ENCODE measurements at regions not wholly inside any gene's neighbourhood (a gene's known extent, or its start where the extent isn't known, plus 50 kb on each side); places are given as distances from the start of the nearest gene placed in this dataset.

- Histone ChIP-seq H3K9me2 (ENCODE audit: insufficient read depth) (no peaks in the 10 kb centered on the region), H3K79me2 (ENCODE audit: insufficient read depth) (no peaks in the 10 kb centered on the region), H3K36me3 (ENCODE audit: low read depth) (no peaks in the 10 kb centered on the region), H3K27ac (no peak overlapping the region), H4K20me1 (ENCODE audit: insufficient read depth) (no peaks in the 10 kb centered on the region), H3F3A (ENCODE audit: insufficient read depth) (no peaks in the 10 kb centered on the region), H3K4me3 (no peak overlapping the region), H3K4me1 (ENCODE audit: insufficient read depth) (no peaks in the 10 kb centered on the region), H3K27me3 (replicated peaks; ENCODE audit: insufficient read depth) (no peaks in the 10 kb centered on the region), H2AFZ (no peak overlapping the region), H3K9ac (no peak overlapping the region), H3K4me2 (ENCODE audit: unreplicated experiment) (no peak overlapping the region), H3K9me3 (ENCODE audit: low read depth) (no peaks in the 10 kb centered on the region)
- DNase-seq = no peak
- no peak for TF ChIP-seq EZH2phosphoT487 (IDR thresholded peaks at IDR 0.05; ENCODE audit: insufficient read depth, low read depth)
- no peak for TF ChIP-seq EZH2 (IDR thresholded peaks at IDR 0.05; ENCODE audit: insufficient read depth, poor library complexity, severe bottlenecking)
- WGBS, 2 experiments (ENCODE audit: low coverage in 1 of 2, low lambda C conversion rate in 2 of 2, missing lambda C conversion rate in 2 of 2) = 12 to 13% methylated on average over 1 of the region's 1 CpG
- in situ Hi-C loops (cut with MboI) = no loop called here
Observed at GRCh38 chr4:30919458-30919857, 199.3 kb downstream of the PCDH7 start.

- no peaks in the 10 kb centered on the region for H3K36me3 ChIP-seq (ENCODE audit: low read depth)
- no peaks in the 10 kb centered on the region for H3K4me1 ChIP-seq (ENCODE audit: insufficient read depth)
- no peak overlapping the region for H3K4me3 ChIP-seq
- no peaks in the 10 kb centered on the region for H3K9me2 ChIP-seq (ENCODE audit: insufficient read depth)
- H3K27ac ChIP-seq = no peak overlapping the region
- H3F3A ChIP-seq (ENCODE audit: insufficient read depth) = no peaks in the 10 kb centered on the region
- H3K27me3 ChIP-seq (replicated peaks; ENCODE audit: insufficient read depth) = no peaks in the 10 kb centered on the region
- H3K9ac ChIP-seq = no peak overlapping the region
- no peak overlapping the region for H2AFZ ChIP-seq
- in situ Hi-C loops (cut with MboI) = no loop called here
- H3K79me2 ChIP-seq (ENCODE audit: insufficient read depth) = no peaks in the 10 kb centered on the region
- H3K9me3 ChIP-seq (ENCODE audit: low read depth) = no peaks in the 10 kb centered on the region
- TF ChIP-seq EZH2phosphoT487 (IDR thresholded peaks at IDR 0.05; ENCODE audit: insufficient read depth, low read depth) (no peak), EZH2 (IDR thresholded peaks at IDR 0.05; ENCODE audit: insufficient read depth, poor library complexity, severe bottlenecking) (no peak)
- no peak for DNase-seq
- H4K20me1 ChIP-seq (ENCODE audit: insufficient read depth) = no peaks in the 10 kb centered on the region
- WGBS, 2 experiments (ENCODE audit: low coverage in 1 of 2, low lambda C conversion rate in 2 of 2, missing lambda C conversion rate in 2 of 2) = 41 to 44% methylated on average over 11 of the region's 11 CpGs
- H3K4me2 ChIP-seq (ENCODE audit: unreplicated experiment) = no peak overlapping the region
Observed at GRCh38 chr4:30920043-30920442, 199.9 kb downstream of the PCDH7 start.

- H4K20me1 ChIP-seq (ENCODE audit: insufficient read depth) = no peaks in the 10 kb centered on the region
- in situ Hi-C loops (cut with MboI) = no loop called here
- no peaks in the 10 kb centered on the region for H3F3A ChIP-seq (ENCODE audit: insufficient read depth)
- no peak overlapping the region for H2AFZ ChIP-seq
- no peak overlapping the region for H3K9ac ChIP-seq
- TF ChIP-seq EZH2phosphoT487 (IDR thresholded peaks at IDR 0.05; ENCODE audit: insufficient read depth, low read depth) (no peak), EZH2 (IDR thresholded peaks at IDR 0.05; ENCODE audit: insufficient read depth, poor library complexity, severe bottlenecking) (no peak)
- no peaks in the 10 kb centered on the region for H3K36me3 ChIP-seq (ENCODE audit: low read depth)
- H3K9me2 ChIP-seq (ENCODE audit: insufficient read depth) = no peaks in the 10 kb centered on the region
- H3K4me1 ChIP-seq (ENCODE audit: insufficient read depth) = no peaks in the 10 kb centered on the region
- no peak overlapping the region for H3K4me2 ChIP-seq (ENCODE audit: unreplicated experiment)
- WGBS, 2 experiments (ENCODE audit: low coverage in 1 of 2, low lambda C conversion rate in 2 of 2, missing lambda C conversion rate in 2 of 2) = 30 to 33% methylated on average over 4 of the region's 4 CpGs
- no peak for DNase-seq
- H3K79me2 ChIP-seq (ENCODE audit: insufficient read depth) = no peaks in the 10 kb centered on the region
- H3K9me3 ChIP-seq (ENCODE audit: low read depth) = no peaks in the 10 kb centered on the region
- H3K4me3 ChIP-seq = no peak overlapping the region
- no peak overlapping the region for H3K27ac ChIP-seq
- no peaks in the 10 kb centered on the region for H3K27me3 ChIP-seq (replicated peaks; ENCODE audit: insufficient read depth)
Observed at GRCh38 chr4:30922625-30923024, 202.5 kb downstream of the PCDH7 start.

GRCh38 chr4:30924495-30924894 lies 204.3 kb downstream of the PCDH7 start:
- H3K9ac ChIP-seq = no peak overlapping the region
- in situ Hi-C loops (cut with MboI) = no loop called here
- no peak overlapping the region for H3K4me2 ChIP-seq (ENCODE audit: unreplicated experiment)
- H3K27ac ChIP-seq = no peak overlapping the region
- no peaks in the 10 kb centered on the region for H3F3A ChIP-seq (ENCODE audit: insufficient read depth)
- H3K9me2 ChIP-seq (ENCODE audit: insufficient read depth) = no peaks in the 10 kb centered on the region
- no peak for TF ChIP-seq EZH2 (IDR thresholded peaks at IDR 0.05; ENCODE audit: insufficient read depth, poor library complexity, severe bottlenecking)
- no peak for TF ChIP-seq EZH2phosphoT487 (IDR thresholded peaks at IDR 0.05; ENCODE audit: insufficient read depth, low read depth)
- H3K79me2 ChIP-seq (ENCODE audit: insufficient read depth) = no peaks in the 10 kb centered on the region
- H3K4me1 ChIP-seq (ENCODE audit: insufficient read depth) = no peaks in the 10 kb centered on the region
- H3K36me3 ChIP-seq (ENCODE audit: low read depth) = no peaks in the 10 kb centered on the region
- no peak overlapping the region for H3K4me3 ChIP-seq
- DNase-seq = no peak
- no peaks in the 10 kb centered on the region for H4K20me1 ChIP-seq (ENCODE audit: insufficient read depth)
- H3K9me3 ChIP-seq (ENCODE audit: low read depth) = no peaks in the 10 kb centered on the region
- H2AFZ ChIP-seq = no peak overlapping the region
- H3K27me3 ChIP-seq (replicated peaks; ENCODE audit: insufficient read depth) = no peaks in the 10 kb centered on the region

GRCh38 chr4:30929649-30930048 lies 209.5 kb downstream of the PCDH7 start:
- 61 to 66% methylated on average over 2 of the region's 2 CpGs for WGBS, 2 experiments (ENCODE audit: low coverage in 1 of 2, low lambda C conversion rate in 2 of 2, missing lambda C conversion rate in 2 of 2)
- H3K27ac ChIP-seq = no peak overlapping the region
- H3K4me1 ChIP-seq (ENCODE audit: insufficient read depth) = no peaks in the 10 kb centered on the region
- no peaks in the 10 kb centered on the region for H3K27me3 ChIP-seq (replicated peaks; ENCODE audit: insufficient read depth)
- no peaks in the 10 kb centered on the region for H4K20me1 ChIP-seq (ENCODE audit: insufficient read depth)
- no peaks in the 10 kb centered on the region for H3K36me3 ChIP-seq (ENCODE audit: low read depth)
- no peak overlapping the region for H3K9ac ChIP-seq
- no peaks in the 10 kb centered on the region for H3K79me2 ChIP-seq (ENCODE audit: insufficient read depth)
- H3K9me3 ChIP-seq (ENCODE audit: low read depth) = no peaks in the 10 kb centered on the region
- no peak for DNase-seq
- H3F3A ChIP-seq (ENCODE audit: insufficient read depth) = no peaks in the 10 kb centered on the region
- in situ Hi-C loops (cut with MboI) = no loop called here
- TF ChIP-seq EZH2 (IDR thresholded peaks at IDR 0.05; ENCODE audit: insufficient read depth, poor library complexity, severe bottlenecking) (no peak), EZH2phosphoT487 (IDR thresholded peaks at IDR 0.05; ENCODE audit: insufficient read depth, low read depth) (no peak)
- no peak overlapping the region for H2AFZ ChIP-seq
- H3K4me3 ChIP-seq = no peak overlapping the region
- no peak overlapping the region for H3K4me2 ChIP-seq (ENCODE audit: unreplicated experiment)
- no peaks in the 10 kb centered on the region for H3K9me2 ChIP-seq (ENCODE audit: insufficient read depth)
